NCI-H1930 (cell line): ENCODE measurements at regions not wholly inside any gene's neighbourhood (a gene's known extent, or its start where the extent isn't known, plus 50 kb on each side); places are given as distances from the start of the nearest gene placed in this dataset.
"Not testable (repeated sequence)": the region's sequence is repeated elsewhere in the genome, so short reads cannot be mapped to it uniquely, and the experiment has no call there.

Source experiments
- DNase-seq, 2 experiments: peaks; one replicate each; lab custom pipeline; 2025; lab: John Stamatoyannopoulos, UW

- no peak for DNase-seq
These were observed 458.8 kb downstream of the METTL4 start for GRCh38 chr18:2112435-2113045.

DNA sequence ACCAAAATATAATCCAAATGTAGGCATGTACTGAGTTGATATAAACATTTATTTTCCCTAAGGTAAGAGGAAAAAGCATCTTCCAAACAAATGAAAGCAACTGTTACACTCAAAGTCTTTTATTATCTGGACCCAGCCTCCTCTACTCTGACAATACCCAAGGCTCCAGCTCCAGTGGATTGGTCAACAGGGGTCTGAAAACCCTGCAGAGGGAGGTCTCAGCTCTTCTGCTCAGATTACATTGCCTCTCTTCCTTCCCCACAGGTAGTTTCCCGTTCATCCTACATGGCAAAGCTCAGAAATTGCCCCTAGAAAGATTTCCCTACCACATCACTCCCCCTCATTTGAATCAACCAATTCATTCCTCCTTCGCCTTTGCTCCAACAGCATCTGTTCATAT lies 457.0 kb downstream of the METTL4 start:
- DNase-seq, result no peak

DNA sequence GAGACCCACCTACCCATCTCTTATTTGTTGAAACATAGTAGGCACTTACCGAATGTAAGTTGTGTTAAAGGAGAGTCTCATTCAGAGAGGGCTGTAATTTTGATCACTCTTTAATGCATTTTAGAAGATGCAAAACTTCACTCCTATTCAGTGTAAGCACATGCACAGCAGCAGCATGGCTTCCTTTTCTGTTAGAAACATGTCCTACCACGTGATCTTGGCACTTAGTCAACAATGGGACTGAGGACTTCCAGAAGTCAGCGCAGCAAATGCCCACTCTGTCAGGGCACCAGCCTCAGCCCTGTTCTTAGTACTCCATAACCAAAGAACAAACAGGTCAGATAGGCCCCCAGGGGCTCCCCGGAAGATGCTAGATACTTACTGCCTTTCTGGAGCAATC lies 456.5 kb downstream of the METTL4 start:
- DNase-seq, result no peak

DNA sequence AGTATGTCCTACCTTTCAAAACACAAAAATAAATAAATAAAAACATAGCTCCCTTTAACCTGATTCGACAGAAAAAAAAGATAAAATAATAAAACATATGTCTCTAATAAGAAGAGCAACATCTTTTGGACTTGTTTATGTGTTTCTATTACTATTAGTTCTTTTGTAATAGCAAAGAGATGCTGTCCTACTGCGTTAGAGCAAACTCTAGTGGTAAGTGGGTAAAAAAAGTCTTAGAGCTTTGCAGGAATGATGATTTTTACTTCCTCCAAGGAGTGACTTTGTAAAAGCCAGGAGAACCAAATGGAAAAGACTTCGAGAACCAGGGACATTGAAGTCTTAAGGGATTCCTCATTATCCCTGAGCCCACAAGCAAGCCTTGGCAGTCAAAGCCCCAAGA lies 450.1 kb downstream of the METTL4 start:
- no peak for DNase-seq

DNA sequence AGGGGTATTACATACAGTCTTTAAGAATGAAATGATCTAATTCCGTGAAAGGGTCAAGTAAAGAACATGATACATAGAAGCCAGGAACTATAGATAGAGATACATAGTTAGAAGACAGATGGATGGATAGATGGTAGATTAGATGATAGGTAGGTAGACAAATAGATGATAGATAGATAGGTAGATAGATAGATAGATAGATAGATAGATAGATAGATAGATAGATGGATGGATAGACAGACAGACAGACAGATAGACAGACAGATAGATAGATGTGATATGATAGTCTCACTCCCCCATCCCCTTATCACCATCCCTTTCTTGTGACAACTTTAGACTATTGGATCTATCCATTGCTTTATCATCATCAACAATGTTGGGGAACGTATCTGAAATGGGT lies 448.2 kb downstream of the METTL4 start:
- no peak for DNase-seq

DNA sequence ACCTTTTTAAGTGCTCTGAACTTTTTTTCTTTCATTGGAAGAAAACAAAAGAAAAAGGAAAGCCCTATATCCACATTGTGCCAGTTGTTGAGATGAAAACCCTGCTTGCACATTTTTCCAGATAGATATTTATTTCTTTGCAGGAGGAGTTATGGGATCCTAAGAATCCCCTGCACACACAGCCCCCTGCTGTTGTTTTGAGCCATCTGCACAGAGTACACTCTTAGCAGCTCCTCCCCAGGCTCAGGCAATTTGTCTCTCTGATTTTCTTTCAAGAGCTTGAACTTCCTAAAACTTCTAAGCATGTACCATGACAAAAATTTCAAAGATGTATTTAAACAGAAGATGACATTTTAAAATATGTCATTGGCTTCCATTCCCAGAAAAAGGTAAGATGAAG lies 436.9 kb downstream of the METTL4 start:
- no peak for DNase-seq

DNA sequence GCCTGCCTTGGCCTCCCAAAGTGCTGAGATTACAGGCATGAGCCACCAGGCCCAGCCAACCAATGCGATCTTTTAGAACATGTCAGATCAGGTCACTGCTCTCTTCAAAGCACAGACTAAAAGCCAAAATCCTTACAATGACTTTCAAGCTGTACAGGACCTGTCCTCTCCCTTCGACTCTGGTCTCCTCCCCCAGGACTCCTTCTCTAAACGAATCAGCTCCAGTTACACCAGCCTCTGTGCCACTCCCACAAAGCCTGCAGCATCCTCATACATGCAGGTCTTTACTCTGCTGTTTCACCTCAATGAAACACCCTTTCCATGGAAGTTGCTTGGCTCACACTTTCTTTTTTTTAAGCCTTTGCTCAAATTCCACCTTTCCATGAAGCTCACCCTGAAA lies 436.0 kb downstream of the METTL4 start:
- DNase-seq, result no peak

DNA sequence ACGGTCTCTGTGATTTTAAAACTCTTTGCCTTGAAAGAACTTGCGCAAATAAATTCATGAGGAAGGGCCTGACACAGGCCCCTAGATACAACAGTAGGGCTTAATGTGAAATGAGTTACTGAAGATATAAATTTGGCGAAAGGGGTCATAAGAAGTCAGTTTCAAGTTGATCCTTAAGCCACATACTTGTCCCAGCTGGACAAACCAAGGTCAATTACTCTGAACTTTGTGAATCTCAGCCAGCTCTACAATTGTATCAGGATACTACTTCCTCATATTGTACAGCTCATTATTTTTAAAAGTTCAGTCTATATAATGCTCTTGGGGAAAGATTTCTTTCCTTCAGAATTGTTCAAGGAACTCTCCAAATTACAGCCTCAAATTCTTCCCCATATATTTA lies 432.8 kb downstream of the METTL4 start:
- no peak for DNase-seq

DNA sequence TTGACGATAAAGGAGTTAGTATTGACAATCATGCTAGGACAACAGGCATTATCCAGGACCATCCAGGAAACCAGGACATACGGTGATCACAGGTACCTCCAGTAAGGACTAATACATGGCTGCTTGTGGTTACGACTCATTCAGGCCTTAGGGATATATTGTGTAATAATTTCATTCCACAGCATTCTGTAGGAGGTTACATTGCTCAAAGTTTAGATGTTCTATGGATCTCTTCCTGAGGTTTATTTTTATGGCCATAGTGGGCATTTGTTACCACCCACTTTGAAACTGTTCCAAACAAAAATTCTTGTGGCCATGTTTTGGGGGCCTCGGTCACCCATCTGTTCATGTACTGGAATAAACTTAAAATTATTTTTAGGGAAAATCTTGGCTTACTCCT lies 431.6 kb downstream of the METTL4 start:
- DNase-seq, result no peak

DNA sequence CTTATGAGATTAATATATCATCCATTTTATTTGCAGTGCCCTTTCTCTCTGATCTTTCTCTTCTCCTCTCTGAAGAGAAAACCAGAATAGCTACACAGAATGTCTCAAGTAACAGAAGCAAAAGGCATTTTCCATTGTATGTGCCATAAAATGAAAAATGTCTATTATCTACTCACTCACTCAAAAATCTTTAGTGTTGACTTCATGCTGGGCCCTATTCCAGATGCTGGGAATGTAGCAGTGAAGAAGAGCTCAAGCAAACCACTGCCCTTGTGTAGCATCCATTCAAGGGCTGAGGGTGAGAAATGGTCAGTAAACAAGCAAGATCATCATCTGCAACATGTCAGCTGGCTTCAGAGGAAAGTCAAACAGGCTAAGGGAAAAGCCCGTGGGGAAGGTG lies 427.7 kb downstream of the METTL4 start:
- DNase-seq, result no peak

DNA sequence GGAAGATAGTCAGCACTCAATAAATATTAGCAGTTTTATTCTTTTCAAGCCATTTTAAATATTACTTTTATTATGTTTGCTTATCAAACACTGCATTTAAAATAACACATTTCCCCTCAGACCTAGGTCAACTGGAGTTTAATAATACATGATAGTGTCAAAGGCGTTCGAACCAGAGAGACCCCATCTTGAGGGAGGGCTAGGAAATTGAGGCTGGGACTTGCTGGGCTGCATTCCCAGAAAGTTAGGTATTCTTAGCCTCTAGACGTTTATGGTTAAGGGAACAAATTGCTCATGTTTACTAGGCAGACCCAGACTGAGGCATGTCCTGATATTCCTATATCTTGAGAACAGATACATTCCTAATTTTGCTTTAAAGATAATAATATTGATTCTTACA lies 426.5 kb downstream of the METTL4 start:
- no peak for DNase-seq

- no peak for DNase-seq
These were observed 425.2 kb downstream of the METTL4 start for GRCh38 chr18:2146092-2146491.

DNA sequence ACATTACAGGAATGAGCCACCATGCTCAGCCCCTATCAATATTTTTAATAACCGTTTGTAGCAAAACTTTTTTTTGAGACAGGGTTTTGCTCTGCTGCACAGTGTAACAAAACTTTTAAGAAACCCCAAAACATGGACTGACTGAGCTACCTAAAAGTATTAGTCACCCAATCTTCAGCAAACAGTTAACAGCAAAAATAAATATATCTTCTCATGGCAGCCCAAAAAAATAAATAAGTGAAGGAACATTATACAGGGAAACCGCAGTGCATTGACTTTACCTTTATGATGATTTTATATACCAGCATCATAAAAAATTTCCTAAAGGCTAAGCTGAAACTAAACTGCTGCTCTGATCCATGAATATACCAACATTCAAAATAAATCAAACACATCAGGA lies 424.6 kb downstream of the METTL4 start:
- DNase-seq, result no peak

- DNase-seq, result no peak
These were observed 423.7 kb downstream of the METTL4 start for GRCh38 chr18:2147476-2148230.

DNA sequence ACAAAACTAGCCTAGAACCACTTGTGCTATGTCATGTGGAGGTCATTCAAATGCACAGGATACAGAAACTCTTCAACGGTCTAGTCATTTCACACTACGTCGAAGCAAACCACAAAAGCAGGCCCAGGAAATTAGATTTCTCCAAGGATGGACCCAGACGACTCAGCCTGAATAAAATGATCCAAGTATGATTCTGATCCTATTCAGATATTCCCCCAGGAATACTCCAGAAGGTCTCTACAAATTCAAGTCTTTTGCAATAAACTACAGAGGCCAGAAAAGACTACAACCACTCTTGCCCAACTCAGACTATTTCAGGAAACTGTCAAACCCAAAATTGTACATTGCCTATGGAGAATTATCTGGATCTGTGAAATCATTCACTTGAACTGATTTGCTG lies 422.5 kb downstream of the METTL4 start:
- DNase-seq, result no peak

DNA sequence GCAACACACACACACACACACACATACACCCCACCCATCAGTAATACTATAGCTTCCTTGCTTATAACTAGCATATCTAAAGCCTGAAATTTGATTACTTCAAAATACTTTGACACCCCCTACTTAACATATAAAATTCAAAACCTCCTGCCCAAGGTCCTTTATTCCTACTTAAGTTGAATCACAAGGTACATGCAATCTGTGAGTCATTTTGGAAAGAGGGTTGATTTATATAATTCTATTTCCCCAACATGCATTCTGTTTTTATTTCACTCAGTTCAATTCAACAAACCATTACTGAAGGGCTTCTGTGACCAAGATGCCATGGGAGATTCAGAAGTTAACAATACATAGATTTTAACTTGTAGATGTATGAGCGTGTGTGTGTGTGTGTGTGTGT lies 420.7 kb downstream of the METTL4 start:
- no peak for DNase-seq

- DNase-seq, result no peak
These were observed 417.0 kb downstream of the METTL4 start for GRCh38 chr18:2154278-2154677.

DNA sequence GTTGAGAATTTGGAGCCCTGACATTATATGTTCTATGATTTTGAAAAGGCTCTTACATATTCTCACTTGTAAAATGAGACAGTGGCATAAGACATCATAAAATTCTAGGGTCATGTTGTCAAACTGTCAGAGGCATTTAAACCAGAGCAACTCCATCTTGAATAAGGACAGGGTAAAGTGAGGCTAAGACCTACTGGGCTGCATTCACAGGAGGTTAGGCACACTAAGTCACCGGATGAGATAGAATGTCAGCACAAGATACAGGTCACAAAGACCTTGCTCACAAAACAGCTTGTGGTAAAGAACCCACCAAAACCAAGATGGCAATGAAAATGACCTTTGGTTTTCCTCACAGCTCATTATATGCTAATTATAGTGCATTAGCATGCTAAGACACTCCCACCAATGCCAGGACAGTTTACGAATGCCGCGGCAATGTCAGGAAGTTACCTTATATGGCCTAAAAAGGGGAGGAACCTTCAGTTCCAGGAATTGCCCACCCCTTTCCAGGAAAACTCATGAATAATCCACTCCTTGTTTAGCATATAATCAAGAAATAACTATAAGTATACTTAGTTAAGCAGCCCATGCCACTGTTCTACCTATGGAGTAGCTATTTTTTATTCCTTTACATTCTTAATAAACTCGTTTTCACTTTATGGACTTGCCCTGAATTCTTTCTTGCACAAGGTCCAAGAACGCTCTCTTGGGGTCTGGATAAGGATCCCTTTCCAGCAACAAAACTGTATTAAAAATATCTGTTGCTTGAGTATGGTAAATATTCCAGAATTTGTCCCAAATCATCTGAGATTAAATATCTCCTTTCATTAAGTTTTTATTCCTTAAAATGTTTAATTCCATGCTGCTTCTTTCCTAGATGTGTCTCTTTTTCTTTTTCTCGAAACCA lies 406.4 kb downstream of the METTL4 start:
- no peak for DNase-seq

DNA sequence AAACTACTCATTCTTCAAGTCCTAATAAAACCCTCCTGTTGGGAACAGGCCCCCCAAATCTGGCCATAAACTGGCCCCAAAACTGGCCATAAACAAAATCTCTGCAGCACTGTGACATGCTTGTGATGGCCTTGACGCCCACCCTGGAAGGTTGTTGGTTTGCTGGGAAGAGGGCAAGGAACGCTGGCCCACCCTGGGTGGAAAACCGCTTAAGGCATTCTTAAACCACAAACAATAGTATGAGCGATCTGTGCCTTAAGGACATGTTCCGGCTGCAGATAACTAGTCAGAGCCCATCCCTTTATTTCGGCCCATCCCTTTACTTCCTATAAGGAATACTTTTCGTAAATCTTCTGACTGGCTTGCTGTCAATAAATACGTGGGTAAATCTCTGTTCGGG lies 404.4 kb downstream of the METTL4 start:
- DNase-seq, result not testable (repeated sequence)

DNA sequence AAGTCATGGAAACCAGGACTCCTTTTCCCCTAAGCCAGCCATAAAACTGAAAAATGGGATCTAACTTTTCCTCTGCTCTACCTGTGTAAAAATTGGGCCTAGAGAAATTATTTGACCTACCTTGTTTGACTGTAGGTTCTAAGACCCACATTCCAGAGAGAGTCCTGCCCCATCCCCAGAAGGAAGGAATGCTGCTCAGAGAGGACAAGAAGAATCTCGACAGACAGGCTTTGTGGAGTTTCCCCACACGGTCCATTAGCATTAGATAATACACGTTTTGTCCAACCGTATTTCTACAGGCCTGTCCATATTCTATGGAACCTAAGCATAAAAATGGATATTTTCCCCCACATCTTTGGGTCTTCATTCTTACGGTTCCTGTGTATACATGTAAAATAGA lies 403.3 kb downstream of the METTL4 start:
- DNase-seq, result no peak

DNA sequence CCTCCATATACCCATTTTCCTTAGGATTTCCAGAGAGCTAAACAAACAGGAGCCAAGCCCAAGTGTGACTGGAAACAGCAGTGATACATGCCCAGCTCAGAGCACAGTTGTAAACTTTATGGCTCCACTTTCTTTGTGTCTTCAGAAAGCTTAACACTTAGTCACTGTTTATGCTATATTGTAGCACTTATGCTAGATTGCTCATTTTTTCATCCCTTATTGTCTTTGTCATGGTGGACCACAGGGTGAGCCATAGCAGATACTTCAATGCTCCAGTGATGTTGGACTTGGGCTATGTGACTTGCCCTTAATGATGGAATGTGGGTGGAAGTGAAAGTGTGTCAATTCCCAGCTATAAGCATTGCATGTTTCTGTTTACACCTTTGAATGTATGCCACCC lies 401.6 kb downstream of the METTL4 start:
- DNase-seq, result no peak

GRCh38 chr18:2171840-2172625 lies 399.3 kb downstream of the METTL4 start:
- no peak for DNase-seq
